Tibial nerve (tissue), 4 donors: ENCODE measurements at regions not wholly inside any gene's neighbourhood (a gene's known extent, or its start where the extent isn't known, plus 50 kb on each side); places are given as distances from the start of the nearest gene placed in this dataset.

Experiments
- DNase-seq, 2 donors: peaks; one replicate each; pipeline ENCODE4 v3.0.0-alpha.2; 2019; ENCODE audit warnings: low spot score in 2 of 2
- H3K27ac ChIP-seq, 4 donors: fragments of 200-600 bp; sonication (generic) in 3 of 4; one replicate each; pipeline ENCODE4 v1.5.1; 2017 to 2019; ENCODE audit warnings: mild to moderate bottlenecking in 1 of 4
- H3K27me3 ChIP-seq, 2 donors: fragments of 200-600 bp; sonication (generic) in 1 of 2; one replicate each; pipeline versions ENCODE4 v1.5.1 to v1.6.0; 2017 to 2019
- H3K36me3 ChIP-seq, 3 donors: fragments of 200-600 bp; sonication (generic); one replicate each; pipeline ENCODE4 v1.5.1; 2018 to 2019
- H3K4me1 ChIP-seq, 4 donors: fragments of 200-600 bp; sonication (generic) in 3 of 4; one replicate each; pipeline ENCODE4 v1.5.1; 2017 to 2019
- H3K4me3 ChIP-seq, 4 donors: fragments of 200-600 bp; sonication (generic) in 3 of 4; one replicate each; pipeline ENCODE4 v1.5.1; 2017 to 2019; ENCODE audit warnings: mild to moderate bottlenecking in 1 of 4, moderate library complexity in 1 of 4
- H3K9me3 ChIP-seq, 4 donors: fragments of 200-600 bp; sonication (generic) in 3 of 4; one replicate each; pipeline ENCODE4 v1.5.1; 2017 to 2019
- EP300 ChIP-seq, 2 donors: sonication (generic); formaldehyde crosslinking; IDR thresholded peaks; one replicate each; pipeline ENCODE4 v1.6.1; 2017; ENCODE audit warnings: antibody characterized with exemption in 2 of 2, mild to moderate bottlenecking in 1 of 2
- POLR2A ChIP-seq, 2 donors: fragments of 450-650 bp; IDR thresholded peaks; one replicate each; pipeline ENCODE4 v1.6.1; 2017; ENCODE audit warnings: antibody characterized with exemption in 2 of 2, mild to moderate bottlenecking in 2 of 2, moderate library complexity in 2 of 2
- WGBS, 2 donors: methylation state at CpG; one replicate each; pipeline ENCODE4 v1.1.5; 2018; 5-methylcytosine and 5-hydroxymethylcytosine counted together
- TF ChIP-seq, protein P1 (sequence below), 5 experiments: fragments of 200-600 bp in 3 of 5; fragments of 450-650 bp in 2 of 5; sonication (generic) in 3 of 5; IDR thresholded peaks; one replicate each; pipeline ENCODE4 v1.5.1; 2016 to 2019; ENCODE audit warnings: antibody characterized with exemption in 5 of 5, mild to moderate bottlenecking in 3 of 5, moderate library complexity in 2 of 5

GRCh38 chr18:77959248-77959647 lies 709.6 kb downstream of the GALR1 start:
- TF ChIP-seq, protein P1, sequence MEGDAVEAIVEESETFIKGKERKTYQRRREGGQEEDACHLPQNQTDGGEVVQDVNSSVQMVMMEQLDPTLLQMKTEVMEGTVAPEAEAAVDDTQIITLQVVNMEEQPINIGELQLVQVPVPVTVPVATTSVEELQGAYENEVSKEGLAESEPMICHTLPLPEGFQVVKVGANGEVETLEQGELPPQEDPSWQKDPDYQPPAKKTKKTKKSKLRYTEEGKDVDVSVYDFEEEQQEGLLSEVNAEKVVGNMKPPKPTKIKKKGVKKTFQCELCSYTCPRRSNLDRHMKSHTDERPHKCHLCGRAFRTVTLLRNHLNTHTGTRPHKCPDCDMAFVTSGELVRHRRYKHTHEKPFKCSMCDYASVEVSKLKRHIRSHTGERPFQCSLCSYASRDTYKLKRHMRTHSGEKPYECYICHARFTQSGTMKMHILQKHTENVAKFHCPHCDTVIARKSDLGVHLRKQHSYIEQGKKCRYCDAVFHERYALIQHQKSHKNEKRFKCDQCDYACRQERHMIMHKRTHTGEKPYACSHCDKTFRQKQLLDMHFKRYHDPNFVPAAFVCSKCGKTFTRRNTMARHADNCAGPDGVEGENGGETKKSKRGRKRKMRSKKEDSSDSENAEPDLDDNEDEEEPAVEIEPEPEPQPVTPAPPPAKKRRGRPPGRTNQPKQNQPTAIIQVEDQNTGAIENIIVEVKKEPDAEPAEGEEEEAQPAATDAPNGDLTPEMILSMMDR (IDR thresholded peaks at IDR 0.05): no peak
- no peak for TF ChIP-seq POLR2A (IDR thresholded peaks at IDR 0.05)
- no peak for TF ChIP-seq EP300 (IDR thresholded peaks at IDR 0.05)
- no peak for DNase-seq
- 72 to 78% methylated on average over 1 of the region's 1 CpG for WGBS, 2 donors
- H3K4me1 ChIP-seq: no peaks in the 10 kb centered on the region
- H3K9me3 ChIP-seq: no peaks in the 10 kb centered on the region
- H3K27ac ChIP-seq: no peak overlapping the region
- H3K27me3 ChIP-seq: no peaks in the 10 kb centered on the region
- H3K36me3 ChIP-seq: no peaks in the 10 kb centered on the region
- no peak overlapping the region for H3K4me3 ChIP-seq

DNA sequence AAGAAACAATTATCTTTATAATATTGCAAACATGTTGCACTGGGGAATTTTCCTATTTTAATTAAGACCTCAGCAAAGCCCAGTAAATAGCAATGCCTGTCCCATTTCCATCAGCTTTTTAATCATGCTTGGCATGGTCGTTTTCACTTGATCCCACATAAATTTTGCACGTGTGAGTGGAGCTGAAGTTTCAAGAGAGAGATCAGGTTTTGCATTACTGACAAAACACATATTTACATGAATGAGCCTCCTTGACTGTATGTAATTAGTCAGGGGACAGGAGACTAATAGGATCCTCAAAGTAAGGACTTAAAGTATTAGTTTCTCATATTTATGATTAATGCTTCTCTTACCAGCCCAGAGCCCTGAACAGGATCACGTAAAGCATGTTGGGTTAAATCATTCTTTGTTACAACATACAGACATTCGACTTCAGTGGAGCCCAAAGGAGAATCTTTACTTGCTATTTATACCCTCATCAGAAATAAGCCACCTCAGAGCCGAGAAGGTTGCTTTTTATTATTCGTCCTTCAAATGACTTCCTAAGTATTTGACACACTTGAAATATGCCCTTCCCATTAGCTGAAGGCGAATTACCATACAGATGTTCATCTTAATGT lies 711.3 kb downstream of the GALR1 start:
- DNase-seq: no peak
- WGBS, 2 donors: 65 to 70% methylated on average over 7 of the region's 7 CpGs
- H3K36me3 ChIP-seq: no peaks in the 10 kb centered on the region
- H3K4me1 ChIP-seq: no peaks in the 10 kb centered on the region
- H3K9me3 ChIP-seq: peaks cover 0 to 7% (median 0%) of the 10 kb centered on the region in 4 donors
- no peak overlapping the region for H3K4me3 ChIP-seq
- no peak for TF ChIP-seq EP300 (IDR thresholded peaks at IDR 0.05)
- TF ChIP-seq POLR2A (IDR thresholded peaks at IDR 0.05): no peak
- TF ChIP-seq, protein P1 (IDR thresholded peaks at IDR 0.05): no peak
- no peaks in the 10 kb centered on the region for H3K27me3 ChIP-seq
- no peak overlapping the region for H3K27ac ChIP-seq

DNA sequence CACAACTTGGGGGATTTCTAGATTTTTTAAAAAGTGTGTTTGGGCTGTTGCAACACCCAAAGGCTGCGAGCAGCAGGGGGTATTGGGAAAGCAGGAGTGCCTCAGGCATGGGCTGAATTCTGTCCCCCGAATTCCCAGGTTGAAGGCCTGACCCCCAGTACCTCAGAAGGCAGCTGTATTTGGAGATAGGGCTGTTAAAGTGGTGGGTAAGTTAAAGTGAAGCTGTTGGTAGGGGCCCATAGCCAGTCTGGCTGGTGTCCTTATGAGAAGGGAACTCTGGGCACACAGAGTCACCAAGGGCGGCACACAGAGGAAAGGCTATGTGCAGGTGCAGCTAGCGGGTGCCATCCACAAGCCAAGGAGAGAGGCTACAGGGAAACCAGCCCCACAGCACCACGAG lies 717.4 kb downstream of the GALR1 start:
- Histone ChIP-seq H3K9me3 (peaks cover 0 to 7% (median 0%) of the 10 kb centered on the region in 4 donors), H3K27me3 (no peaks in the 10 kb centered on the region), H3K27ac (no peak overlapping the region), H3K36me3 (no peaks in the 10 kb centered on the region), H3K4me1 (peaks cover 0 to 5% (median 0%) of the 10 kb centered on the region in 4 donors), H3K4me3 (no peak overlapping the region)
- WGBS, 2 donors: 74 to 76% methylated on average over 5 of the region's 5 CpGs
- TF ChIP-seq POLR2A (IDR thresholded peaks at IDR 0.05): no peak
- DNase-seq: no peak

DNA sequence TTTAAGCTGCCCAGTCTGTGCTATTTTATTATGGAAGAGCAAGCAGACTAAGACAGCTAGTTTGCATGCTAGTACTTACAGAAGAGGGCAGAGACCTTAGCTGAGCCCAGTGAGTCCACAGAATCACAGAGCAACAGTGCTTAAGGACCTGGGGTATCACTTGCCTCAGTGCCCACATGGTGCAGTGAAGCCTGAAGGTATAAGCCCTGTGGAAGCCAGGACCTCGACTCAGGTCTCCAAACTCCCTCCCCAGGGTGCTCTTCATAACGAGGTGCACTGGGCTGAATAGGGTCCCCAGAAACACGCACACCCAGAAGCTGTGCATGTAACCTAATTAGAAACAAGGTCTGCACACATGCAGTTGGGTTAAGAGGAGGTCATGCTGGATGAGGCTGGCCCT lies 718.1 kb downstream of the GALR1 start:
- 77 to 95% methylated on average over 3 of the region's 3 CpGs for WGBS, 2 donors
- no peak overlapping the region for H3K4me3 ChIP-seq
- H3K27ac ChIP-seq: no peak overlapping the region

DNA sequence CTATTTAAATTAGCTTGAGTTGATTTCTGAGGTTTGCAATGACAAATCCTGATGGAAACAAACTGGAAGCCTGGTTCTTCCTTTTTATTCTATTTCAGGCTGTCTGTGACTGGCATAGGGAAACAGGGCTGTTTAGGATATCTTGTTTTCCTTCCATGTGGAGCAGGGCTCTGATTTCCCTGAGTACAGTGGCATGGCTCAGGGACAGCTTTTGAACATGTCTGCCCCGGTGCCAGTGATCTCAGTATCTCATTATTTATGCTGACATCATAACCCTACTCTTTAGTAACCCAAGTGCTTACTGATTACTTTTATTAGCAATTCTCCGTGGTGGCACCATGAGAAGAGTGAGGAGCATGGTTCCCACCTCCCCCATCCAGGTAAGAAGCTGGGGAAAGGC lies 720.3 kb downstream of the GALR1 start:
- no peak overlapping the region for H3K4me3 ChIP-seq
- peaks cover 0 to 7% (median 0%) of the 10 kb centered on the region in 4 donors for H3K9me3 ChIP-seq
- DNase-seq: no peak
- 41% methylated on average over 2 of the region's 2 CpGs for WGBS, 2 donors
- no peak overlapping the region for H3K27ac ChIP-seq
- TF ChIP-seq POLR2A (IDR thresholded peaks at IDR 0.05) (no peak), EP300 (IDR thresholded peaks at IDR 0.05) (no peak)
- TF ChIP-seq, protein P1 (IDR thresholded peaks at IDR 0.05): no peak
- no peaks in the 10 kb centered on the region for H3K36me3 ChIP-seq
- peaks cover 0 to 5% (median 0%) of the 10 kb centered on the region in 4 donors for H3K4me1 ChIP-seq
- H3K27me3 ChIP-seq: no peaks in the 10 kb centered on the region

More for the DNA sequence above, 718.1 kb downstream of the GALR1 start:
- Histone ChIP-seq H3K9me3 (peaks cover 0 to 7% (median 0%) of the 10 kb centered on the region in 4 donors), H3K27me3 (no peaks in the 10 kb centered on the region), H3K4me1 (peaks cover 0 to 5% (median 0%) of the 10 kb centered on the region in 4 donors), H3K36me3 (no peaks in the 10 kb centered on the region)
- no peak for TF ChIP-seq EP300 (IDR thresholded peaks at IDR 0.05)
- TF ChIP-seq, protein P1 (IDR thresholded peaks at IDR 0.05): no peak
- TF ChIP-seq POLR2A (IDR thresholded peaks at IDR 0.05): no peak
- no peak for DNase-seq
